Ammon's horn (tissue), 1 donor: ENCODE measurements at regions not wholly inside any gene's neighbourhood (a gene's known extent, or its start where the extent isn't known, plus 50 kb on each side); places are given as distances from the start of the nearest gene placed in this dataset.

ENCODE experiments used
- DNase-seq: peaks from one replicate; pipeline ENCODE4 v3.0.0-alpha.2; 2016; ENCODE audit warnings: low spot score

- no peak for DNase-seq
Observed at GRCh38 chr7:42292991-42293521, 56.0 kb upstream of the GLI3 start.

GRCh38 chr7:42289473-42289872, 52.5 kb upstream of the GLI3 start:
- no peak for DNase-seq
